PC-3 (cell line): ENCODE measurements at regions not wholly inside any gene's neighbourhood (a gene's known extent, or its start where the extent isn't known, plus 50 kb on each side); places are given as distances from the start of the nearest gene placed in this dataset.

Experiments
- CTCF ChIP-seq: fragments of 300-600 bp; sonication (generic); conservative IDR thresholded peaks from 2 replicates; pipeline ENCODE4 v1.5.1; 2017; ENCODE audit warnings: antibody characterized with exemption, low read depth, mild to moderate bottlenecking, low read length
- EZH2 ChIP-seq: fragments of 300-600 bp; sonication (generic); IDR thresholded peaks from one replicate; pipeline ENCODE4 v1.6.1; 2017; ENCODE audit warnings: antibody characterized with exemption, mild to moderate bottlenecking, low read length; ENCODE audit not compliant: unreplicated experiment

GRCh38 chr19:29002336-29002735 is 210.6 kb downstream of the UQCRFS1 start:
- TF ChIP-seq CTCF (no peak), EZH2 (no peak)
